H1 (cell line): ENCODE measurements at regions not wholly inside any gene's neighbourhood (a gene's known extent, or its start where the extent isn't known, plus 50 kb on each side); places are given as distances from the start of the nearest gene placed in this dataset.
"Not testable (repeated sequence)": the region's sequence is repeated elsewhere in the genome, so short reads cannot be mapped to it uniquely, and the experiment has no call there.

Source experiments
- CTCF ChIA-PET: fragments of 300-600 bp; sonication (Branson Sonifier 250); formaldehyde crosslinking; loops from one replicate; lab custom pipeline; 2021; ENCODE audit not compliant: partially characterized antibody; lab: Charles Lee
- POLR2A ChIA-PET: fragments of 300-600 bp; sonication (Branson Sonifier 250); formaldehyde crosslinking; loops from one replicate; lab custom pipeline; 2021; ENCODE audit warnings: inconsistent platforms; ENCODE audit not compliant: partially characterized antibody; lab: Charles Lee
- DNase-seq, 2 experiments: peaks; one replicate each; pipeline versions ENCODE4 v3.0.0 to v3.0.0-alpha.2; 2010 to 2022; ENCODE audit warnings: low spot score in 2 of 2, low read depth in 1 of 2, mixed read lengths in 1 of 2
- FAIRE-seq: peaks from 2 replicates; lab custom pipeline; 2011; peaks lifted over from hg19 to GRCh38; lab: Jason Lieb, UNC
- H2AFZ ChIP-seq: 2 replicates; pipeline ENCODE4 v1.8.1; 2012; ENCODE audit warnings: low read length, inconsistent platforms
- H2AK5ac ChIP-seq: 2 replicates; pipeline ENCODE4 v1.6.1; 2013; ENCODE audit warnings: low read depth, low read length
- H2BK120ac ChIP-seq: replicated peaks from 2 replicates; pipeline ENCODE3; 2013; ENCODE audit warnings: low read depth, low read length, inconsistent platforms
- H2BK12ac ChIP-seq: 2 replicates; pipeline ENCODE4 v1.6.1; 2013; ENCODE audit warnings: low read depth, low read length
- H2BK15ac ChIP-seq: 2 replicates; pipeline ENCODE4 v1.6.1; 2013; ENCODE audit warnings: low read length
- H2BK20ac ChIP-seq: 2 replicates; pipeline ENCODE4 v1.6.1; 2013; ENCODE audit warnings: low read length
- H2BK5ac ChIP-seq: 2 replicates; pipeline ENCODE4 v1.6.1; 2013; ENCODE audit warnings: low read depth, low read length
- H3K14ac ChIP-seq: 2 replicates; pipeline ENCODE4 v1.6.1; 2013; ENCODE audit warnings: inconsistent platforms; ENCODE audit not compliant: insufficient read length
- H3K18ac ChIP-seq: 2 replicates; pipeline ENCODE4 v1.6.1; 2013; ENCODE audit warnings: low read length; ENCODE audit errors: extremely low read depth
- H3K23ac ChIP-seq: 2 replicates; pipeline ENCODE4 v1.6.1; 2013; ENCODE audit warnings: inconsistent platforms; ENCODE audit not compliant: insufficient read length
- H3K23me2 ChIP-seq: 2 replicates; pipeline ENCODE4 v1.6.1; 2013; ENCODE audit warnings: low read depth, low read length
- H3K27ac ChIP-seq: 2 replicates; pipeline ENCODE4 v1.6.1; 2011; ENCODE audit warnings: low read depth, low read length, inconsistent platforms
- H3K27me3 ChIP-seq, 4 experiments: replicated peaks in 1 of 4; 1 replicate in 1 of 4; 2 replicates in 3 of 4; pipeline versions ENCODE4 v1.6.1 to v1.8.1; 2011 to 2013; ENCODE audit warnings: low read length in 3 of 4, mild to moderate bottlenecking in 3 of 4, inconsistent platforms in 2 of 4, mixed read lengths in 2 of 4, moderate library complexity in 1 of 4; ENCODE audit not compliant: control insufficient read depth in 3 of 4, insufficient read depth in 3 of 4; ENCODE audit errors: extremely low read depth in 1 of 4
- H3K36me3 ChIP-seq, 4 experiments: 2 replicates each; pipeline versions ENCODE4 v1.6.1 to v1.8.1; 2011 to 2013; ENCODE audit warnings: mild to moderate bottlenecking in 4 of 4, low read length in 3 of 4, moderate library complexity in 2 of 4, control low read depth in 1 of 4, inconsistent platforms in 1 of 4; ENCODE audit not compliant: insufficient read depth in 4 of 4, control insufficient read depth in 2 of 4
- H3K4ac ChIP-seq: replicated peaks from 2 replicates; pipeline ENCODE3; 2013; ENCODE audit warnings: low read length, low read depth, mixed read lengths, inconsistent platforms; ENCODE audit not compliant: insufficient read length
- H3K4me1 ChIP-seq, 4 experiments: replicated peaks in 1 of 4; 1 replicate in 1 of 4; 2 replicates in 3 of 4; pipeline versions ENCODE4 v1.6.1 to v1.8.1; 2011 to 2013; ENCODE audit warnings: low read length in 3 of 4, inconsistent platforms in 2 of 4, mixed read lengths in 1 of 4; ENCODE audit not compliant: insufficient read depth in 4 of 4, control insufficient read depth in 3 of 4
- H3K4me2 ChIP-seq, 2 experiments: 2 replicates each; pipeline versions ENCODE4 v1.6.1 to v1.8.1; 2011 to 2013; ENCODE audit warnings: low read depth in 2 of 2, low read length in 2 of 2, control low read depth in 1 of 2, inconsistent platforms in 1 of 2, mild to moderate bottlenecking in 1 of 2; ENCODE audit not compliant: insufficient read depth in 1 of 2
- H3K4me3 ChIP-seq, 4 experiments: fragments of 200-600, 300-600 bp in 1 of 4; sonication (generic), shearing (Covaris generic), sonication (Bioruptor Twin) in 1 of 4; 2 replicates each; pipeline versions ENCODE4 v1.5.1 to v1.8.1; 2011 to 2016; ENCODE audit warnings: low read length in 4 of 4, low read depth in 3 of 4, control low read depth in 2 of 4, inconsistent platforms in 2 of 4, mild to moderate bottlenecking in 2 of 4, mixed read lengths in 1 of 4, moderate library complexity in 1 of 4; ENCODE audit not compliant: insufficient read depth in 2 of 4; ENCODE audit errors: extremely low read depth in 1 of 4
- H3K56ac ChIP-seq: replicated peaks from 2 replicates; pipeline ENCODE3; 2013; ENCODE audit warnings: low read depth, mild to moderate bottlenecking, mixed read lengths, low read length, inconsistent platforms; ENCODE audit not compliant: insufficient read length
- H3K79me1 ChIP-seq: 2 replicates; pipeline ENCODE4 v1.6.1; 2013; ENCODE audit warnings: low read depth, low read length, control low read depth
- H3K79me2 ChIP-seq, 2 experiments: 2 replicates each; pipeline versions ENCODE4 v1.6.1 to v1.8.1; 2012 to 2013; ENCODE audit warnings: low read length in 2 of 2, mild to moderate bottlenecking in 2 of 2, inconsistent platforms in 1 of 2; ENCODE audit not compliant: insufficient read depth in 2 of 2, control insufficient read depth in 1 of 2
- H3K9ac ChIP-seq, 4 experiments: replicated peaks in 1 of 4; 1 replicate in 1 of 4; 2 replicates in 3 of 4; pipeline versions ENCODE4 v1.6.1 to v1.8.1; 2011 to 2013; ENCODE audit warnings: low read depth in 3 of 4, low read length in 3 of 4, control low read depth in 2 of 4, mild to moderate bottlenecking in 2 of 4, moderate library complexity in 2 of 4, inconsistent platforms in 1 of 4; ENCODE audit errors: extremely low read depth in 1 of 4
- H3K9me3 ChIP-seq, 2 experiments: 2 replicates each; pipeline versions ENCODE4 v1.6.1 to v1.8.1; 2012 to 2013; ENCODE audit warnings: mild to moderate bottlenecking in 2 of 2, moderate library complexity in 2 of 2, control low read depth in 1 of 2, inconsistent platforms in 1 of 2, low read depth in 1 of 2, low read length in 1 of 2, mixed read lengths in 1 of 2; ENCODE audit not compliant: insufficient read depth in 2 of 2
- H4K20me1 ChIP-seq, 2 experiments: replicated peaks in 1 of 2; 2 replicates each; pipeline versions ENCODE3 to v1.8.1; 2011 to 2013; ENCODE audit warnings: inconsistent platforms in 2 of 2, low read length in 2 of 2, mild to moderate bottlenecking in 1 of 2; ENCODE audit not compliant: insufficient read depth in 2 of 2, control insufficient read depth in 1 of 2
- H4K5ac ChIP-seq: 2 replicates; pipeline ENCODE4 v1.6.1; 2013; ENCODE audit warnings: low read length, low read depth, mixed read lengths, inconsistent platforms; ENCODE audit not compliant: insufficient read length
- H4K8ac ChIP-seq: 2 replicates; pipeline ENCODE4 v1.8.0; 2013; ENCODE audit warnings: mild to moderate bottlenecking, moderate library complexity, low read length, inconsistent platforms; ENCODE audit not compliant: insufficient read depth; ENCODE audit errors: extremely low read depth
- H4K91ac ChIP-seq: replicated peaks from 2 replicates; pipeline ENCODE3; 2013; ENCODE audit warnings: low read length, mixed read lengths, inconsistent platforms; ENCODE audit not compliant: insufficient read length
- WGBS, 2 experiments: shearing (Covaris generic) in 1 of 2; methylation state at CpG; one replicate each; pipeline versions ENCODE4 v1.1.6 to v1.1.7; 2013 to 2015; ENCODE audit warnings: low lambda C conversion rate in 2 of 2, mixed read lengths in 2 of 2, inconsistent platforms in 1 of 2, low coverage in 1 of 2, missing lambda C conversion rate in 1 of 2; ENCODE audit not compliant: insufficient replicate concordance in 2 of 2, insufficient coverage in 1 of 2, insufficient read length in 1 of 2; ENCODE audit errors: extremely low coverage in 1 of 2, missing lambda C conversion rate in 1 of 2; 5-methylcytosine and 5-hydroxymethylcytosine counted together

GRCh38 chr13:21243898-21244184 lies 67.4 kb downstream of the MRPL57 start:
- DNase-seq, H4K8ac ChIP-seq, H2BK20ac ChIP-seq, H4K91ac ChIP-seq, H3K79me1 ChIP-seq, H3K36me3 ChIP-seq, H3K27me3 ChIP-seq, H3K14ac ChIP-seq, H3K4me1 ChIP-seq, H3K9ac ChIP-seq, H3K9me3 ChIP-seq, H3K56ac ChIP-seq, H3K27ac ChIP-seq, H3K23ac ChIP-seq, H3K18ac ChIP-seq, H4K5ac ChIP-seq, H2BK15ac ChIP-seq, H2AK5ac ChIP-seq, H2BK12ac ChIP-seq, H2AFZ ChIP-seq, H2BK5ac ChIP-seq, H3K4me3 ChIP-seq, H3K4ac ChIP-seq, H3K23me2 ChIP-seq, H2BK120ac ChIP-seq, H3K4me2 ChIP-seq, H3K79me2 ChIP-seq, H4K20me1 ChIP-seq, POLR2A ChIA-PET, FAIRE-seq: not testable (repeated sequence)
- CTCF ChIA-PET: interaction anchor here (0.6 to 1.3 kb wide), 3 partner anchors 14 to 198 kb away, joined by 3 read pairs; no protein-coding TSS in a partner anchor
- 89% methylated on average over 1 of the region's 1 CpG; no CpG with 5 or more reads in 1 of the 2 experiments for WGBS, 2 experiments
